Neutrophil (primary cell): ENCODE measurements at regions not wholly inside any gene's neighbourhood (a gene's known extent, or its start where the extent isn't known, plus 50 kb on each side); places are given as distances from the start of the nearest gene placed in this dataset.

Source experiments
- H3K27ac ChIP-seq: fragments of 200-600 bp; sonication (generic); 2 replicates; pipeline ENCODE4 v1.5.1; 2016; ENCODE audit warnings: mild to moderate bottlenecking, moderate library complexity
- H3K27me3 ChIP-seq: fragments of 200-600 bp; sonication (generic); 2 replicates; pipeline ENCODE4 v1.6.0; 2016; ENCODE audit warnings: mild to moderate bottlenecking
- H3K36me3 ChIP-seq: fragments of 200-600 bp; sonication (generic); 2 replicates; pipeline ENCODE4 v1.5.1; 2017
- H3K4me1 ChIP-seq, 2 experiments: fragments of 200-600 bp in 1 of 2; sonication (generic) in 1 of 2; 1 replicate in 1 of 2; 2 replicates in 1 of 2; pipeline versions ENCODE4 v1.5.1 to v1.6.1; 2013 to 2016; ENCODE audit warnings: low read depth in 1 of 2, low read length in 1 of 2, mild to moderate bottlenecking in 1 of 2, moderate library complexity in 1 of 2; ENCODE audit not compliant: control insufficient read depth in 1 of 2, insufficient read depth in 1 of 2
- H3K4me3 ChIP-seq, 2 experiments: fragments of 200-600 bp in 1 of 2; sonication (generic) in 1 of 2; 1 replicate in 1 of 2; 2 replicates in 1 of 2; pipeline ENCODE4 v1.5.1; 2013 to 2016; ENCODE audit warnings: low read depth in 1 of 2, low read length in 1 of 2, mild to moderate bottlenecking in 1 of 2, moderate library complexity in 1 of 2
- H3K9me3 ChIP-seq: fragments of 200-600 bp; sonication (generic); 2 replicates; pipeline ENCODE4 v1.5.1; 2016
- TF ChIP-seq, protein P1 (sequence below): fragments of 200-600 bp; sonication (generic); IDR thresholded peaks from 2 replicates; pipeline ENCODE4 v1.5.1; 2016; ENCODE audit warnings: antibody characterized with exemption

DNA sequence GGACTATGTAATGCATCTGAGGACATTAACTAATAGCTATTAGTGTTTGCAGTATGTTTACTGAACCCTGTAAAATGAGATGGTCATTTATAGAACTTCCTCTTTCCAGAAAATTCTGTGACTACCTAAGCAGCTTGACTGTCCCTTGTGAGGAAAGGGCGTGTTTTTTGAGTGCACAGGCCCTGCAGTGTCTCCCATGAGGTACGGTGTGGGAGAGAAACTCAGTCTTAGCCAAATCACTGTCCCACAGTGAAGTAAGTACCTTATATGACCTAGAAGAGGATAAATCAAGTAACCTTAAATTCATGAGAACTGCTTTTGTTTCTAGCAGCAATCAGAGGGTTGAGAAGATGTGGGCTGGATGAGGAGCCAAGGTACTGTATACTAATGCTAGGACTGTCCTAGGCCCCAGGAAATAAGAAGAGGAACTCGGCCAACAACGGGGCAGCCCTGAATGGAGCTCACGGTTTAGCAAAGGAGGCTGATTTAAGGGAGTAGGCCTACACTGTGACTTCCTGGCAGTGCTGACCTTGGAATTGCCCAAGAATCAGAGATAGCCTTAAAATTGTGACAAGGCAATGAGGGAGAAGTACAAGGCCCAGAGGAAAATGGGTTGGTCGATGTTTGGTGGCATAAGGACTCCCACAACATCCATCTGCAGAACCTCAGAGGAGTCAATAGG, 103.5 kb upstream of the CTAGE1 start:
- no peaks in the 10 kb centered on the region for H3K4me1 ChIP-seq
- no peaks in the 10 kb centered on the region for H3K36me3 ChIP-seq
- H3K27ac ChIP-seq, result no peak overlapping the region
- no peaks in the 10 kb centered on the region for H3K27me3 ChIP-seq
- H3K9me3 ChIP-seq, result no peaks in the 10 kb centered on the region
- H3K4me3 ChIP-seq, result no peak overlapping the region
- TF ChIP-seq, protein P1, sequence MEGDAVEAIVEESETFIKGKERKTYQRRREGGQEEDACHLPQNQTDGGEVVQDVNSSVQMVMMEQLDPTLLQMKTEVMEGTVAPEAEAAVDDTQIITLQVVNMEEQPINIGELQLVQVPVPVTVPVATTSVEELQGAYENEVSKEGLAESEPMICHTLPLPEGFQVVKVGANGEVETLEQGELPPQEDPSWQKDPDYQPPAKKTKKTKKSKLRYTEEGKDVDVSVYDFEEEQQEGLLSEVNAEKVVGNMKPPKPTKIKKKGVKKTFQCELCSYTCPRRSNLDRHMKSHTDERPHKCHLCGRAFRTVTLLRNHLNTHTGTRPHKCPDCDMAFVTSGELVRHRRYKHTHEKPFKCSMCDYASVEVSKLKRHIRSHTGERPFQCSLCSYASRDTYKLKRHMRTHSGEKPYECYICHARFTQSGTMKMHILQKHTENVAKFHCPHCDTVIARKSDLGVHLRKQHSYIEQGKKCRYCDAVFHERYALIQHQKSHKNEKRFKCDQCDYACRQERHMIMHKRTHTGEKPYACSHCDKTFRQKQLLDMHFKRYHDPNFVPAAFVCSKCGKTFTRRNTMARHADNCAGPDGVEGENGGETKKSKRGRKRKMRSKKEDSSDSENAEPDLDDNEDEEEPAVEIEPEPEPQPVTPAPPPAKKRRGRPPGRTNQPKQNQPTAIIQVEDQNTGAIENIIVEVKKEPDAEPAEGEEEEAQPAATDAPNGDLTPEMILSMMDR, result no peak

DNA sequence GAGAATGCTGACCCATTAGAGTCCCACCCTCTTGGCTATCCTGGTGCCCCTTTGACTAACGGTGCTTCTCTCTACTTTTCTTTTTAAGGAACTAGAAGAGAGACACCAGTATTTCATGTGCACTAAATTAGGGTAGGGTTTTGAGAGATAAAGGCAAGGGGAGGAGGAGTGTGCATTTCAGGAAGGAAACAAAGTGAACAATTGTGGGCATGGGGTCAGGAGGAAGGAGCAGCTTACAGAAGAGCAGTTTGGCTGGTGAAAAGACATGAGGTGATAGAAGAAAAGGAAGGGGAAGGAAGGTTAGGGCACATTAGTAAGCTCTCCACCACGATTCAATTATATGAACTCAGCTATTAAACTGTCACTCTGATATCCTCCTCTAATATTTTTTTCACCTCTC, 105.8 kb upstream of the CTAGE1 start:
- no peaks in the 10 kb centered on the region for H3K27me3 ChIP-seq
- TF ChIP-seq, protein P1, result no peak
- no peaks in the 10 kb centered on the region for H3K36me3 ChIP-seq

DNA sequence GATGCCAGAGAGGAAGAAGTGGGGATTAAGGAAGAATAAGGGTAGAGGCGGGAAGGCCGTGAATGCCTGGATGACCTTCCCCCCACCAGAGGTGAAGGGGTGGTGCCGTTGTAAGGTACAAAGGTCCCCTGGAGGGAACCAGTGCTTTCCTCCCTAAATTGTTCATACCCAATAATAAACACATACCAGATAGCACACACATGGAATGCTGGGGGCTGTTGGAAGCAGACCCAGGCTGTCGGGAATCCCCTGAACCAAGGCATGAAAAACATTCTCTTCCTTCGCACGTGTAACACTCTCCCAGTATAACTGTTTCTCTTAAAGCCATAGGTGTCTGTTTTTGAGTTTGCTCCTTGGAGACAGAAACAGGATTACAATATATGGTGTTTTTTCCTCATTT, 107.1 kb upstream of the CTAGE1 start:
- Histone ChIP-seq H3K4me1 (no peaks in the 10 kb centered on the region), H3K36me3 (no peaks in the 10 kb centered on the region), H3K27me3 (no peaks in the 10 kb centered on the region), H3K4me3 (no peak overlapping the region), H3K27ac (no peak overlapping the region), H3K9me3 (no peaks in the 10 kb centered on the region)
- TF ChIP-seq, protein P1, result no peak

More for the DNA sequence above, 105.8 kb upstream of the CTAGE1 start:
- Histone ChIP-seq H3K4me1 (no peaks in the 10 kb centered on the region), H3K4me3 (no peak overlapping the region), H3K9me3 (no peaks in the 10 kb centered on the region), H3K27ac (no peak overlapping the region)

DNA sequence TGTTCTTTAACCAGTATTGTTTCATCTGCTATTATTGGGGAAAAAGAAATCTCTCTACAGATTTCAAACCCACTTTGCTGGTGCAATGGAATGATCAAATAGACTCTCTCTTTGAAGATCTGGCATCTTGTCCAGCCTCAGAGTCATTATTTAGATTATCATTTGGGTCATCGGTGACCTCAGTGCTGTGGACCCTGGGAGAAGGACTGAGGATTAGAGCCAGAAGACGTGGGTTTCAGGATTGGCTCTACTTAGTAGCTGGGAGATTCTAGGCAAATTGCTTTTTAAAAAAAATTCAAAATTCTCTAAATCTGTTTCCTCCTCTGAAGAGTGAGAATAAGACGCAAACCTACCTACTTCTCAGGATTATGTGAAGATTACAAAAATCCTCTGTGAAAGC, 107.6 kb upstream of the CTAGE1 start:
- Histone ChIP-seq H3K4me3 (no peak overlapping the region), H3K27me3 (no peaks in the 10 kb centered on the region), H3K27ac (no peak overlapping the region), H3K4me1 (no peaks in the 10 kb centered on the region), H3K9me3 (no peaks in the 10 kb centered on the region), H3K36me3 (no peaks in the 10 kb centered on the region)
- TF ChIP-seq, protein P1, result no peak

DNA sequence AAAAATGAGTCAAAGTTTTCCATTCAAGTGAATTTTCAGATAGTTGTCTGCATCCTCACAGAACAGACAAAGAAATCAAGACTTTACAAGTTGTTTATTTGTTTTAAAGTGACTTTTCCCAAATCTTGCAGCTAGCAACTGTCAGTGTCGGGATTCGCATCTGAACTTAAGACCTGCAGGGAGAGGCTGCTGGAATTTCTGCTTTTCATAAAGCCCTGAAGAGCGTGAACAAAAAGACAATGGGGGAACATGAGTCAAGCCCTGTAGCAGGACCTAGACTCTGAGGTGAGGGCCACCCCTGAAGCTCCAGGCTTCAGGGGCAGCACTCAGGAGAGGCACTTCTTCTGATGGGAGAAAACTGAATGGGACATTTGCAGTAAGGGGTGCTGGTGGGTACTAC, 108.2 kb upstream of the CTAGE1 start:
- TF ChIP-seq, protein P1, result no peak
- no peak overlapping the region for H3K27ac ChIP-seq
- no peaks in the 10 kb centered on the region for H3K4me1 ChIP-seq
- no peaks in the 10 kb centered on the region for H3K36me3 ChIP-seq
- no peak overlapping the region for H3K4me3 ChIP-seq
- no peaks in the 10 kb centered on the region for H3K9me3 ChIP-seq
- H3K27me3 ChIP-seq, result no peaks in the 10 kb centered on the region
